K562 (cell line): ENCODE measurements at regions not wholly inside any gene's neighbourhood (a gene's known extent, or its start where the extent isn't known, plus 50 kb on each side); places are given as distances from the start of the nearest gene placed in this dataset.
A peak's percentile ranks its signal among the peaks of the same experiment; 100 is the strongest.

Source experiments
- BCLAF1 ChIP-seq, 2 experiments: fragments of 450-650 bp in 1 of 2; IDR thresholded peaks; 2 replicates each; pipeline ENCODE4 v1.6.1; 2011 to 2017; ENCODE audit warnings: low read depth in 2 of 2, antibody characterized with exemption in 1 of 2, borderline replicate concordance in 1 of 2, low read length in 1 of 2, mild to moderate bottlenecking in 1 of 2, mixed read lengths in 1 of 2; ENCODE audit not compliant: control insufficient read depth in 1 of 2
- CCAR2 ChIP-seq: fragments of 200-400 bp; formaldehyde crosslinking; IDR thresholded peaks from 2 replicates; pipeline ENCODE4 v1.6.1; 2017; ENCODE audit warnings: mild to moderate bottlenecking, low read depth, low read length
- CGGBP1 ChIP-seq: fragments of 250-450 bp; sonication (Bioruptor Pico); IDR thresholded peaks from 2 replicates; pipeline ENCODE4 v1.9.0; 2021; ENCODE audit warnings: mild to moderate bottlenecking
- DIDO1 ChIP-seq: fragments of 450-650 bp; IDR thresholded peaks from 2 replicates; pipeline ENCODE4 v1.6.1; 2016; ENCODE audit warnings: low read depth, missing biosample characterization, missing genetic modification characterization
- ETS1 ChIP-seq: conservative IDR thresholded peaks from 2 replicates; pipeline ENCODE4 v1.6.1; 2011; ENCODE audit warnings: low read depth, mild to moderate bottlenecking, low read length; ENCODE audit not compliant: control insufficient read depth
- ETV1 ChIP-seq: fragments of 450-650 bp; conservative IDR thresholded peaks from 2 replicates; pipeline ENCODE4 v1.6.1; 2016; ENCODE audit warnings: missing genetic modification characterization, control low read depth, low read depth, missing compliant biosample characterization
- HDAC1 ChIP-seq, 2 experiments: fragments of 450-650 bp; IDR thresholded peaks; 2 replicates each; pipeline ENCODE4 v1.6.1; 2016 to 2017; ENCODE audit warnings: inconsistent platforms in 1 of 2, mild to moderate bottlenecking in 1 of 2, moderate library complexity in 1 of 2
- KHSRP ChIP-seq: fragments of 450-650 bp; IDR thresholded peaks from 2 replicates; pipeline ENCODE4 v1.6.1; 2017
- MIER1 ChIP-seq: fragments of 450-650 bp; IDR thresholded peaks from 2 replicates; pipeline ENCODE4 v1.6.1; 2016; ENCODE audit warnings: antibody characterized with exemption, mild to moderate bottlenecking, low read depth
- MTA1 ChIP-seq: fragments of 450-650 bp; IDR thresholded peaks from 2 replicates; pipeline ENCODE4 v1.6.1; 2017; ENCODE audit warnings: borderline replicate concordance
- PTTG1 ChIP-seq: fragments of 450-650 bp; IDR thresholded peaks from 2 replicates; pipeline ENCODE4 v1.6.1; 2016; ENCODE audit warnings: low read depth, mild to moderate bottlenecking, missing genetic modification characterization, missing compliant biosample characterization
- RBM34 ChIP-seq: fragments of 200-400 bp; formaldehyde crosslinking; IDR thresholded peaks from 2 replicates; pipeline ENCODE4 v1.6.1; 2018; ENCODE audit warnings: low read length, borderline replicate concordance; ENCODE audit not compliant: insufficient read depth
- XRCC3 ChIP-seq: fragments of 450-650 bp; IDR thresholded peaks from 2 replicates; pipeline ENCODE4 v1.6.1; 2017; ENCODE audit warnings: mild to moderate bottlenecking, moderate library complexity
- ZC3H4 ChIP-seq: sonication (generic); formaldehyde crosslinking; IDR thresholded peaks from 2 replicates; pipeline ENCODE4 v1.9.0; 2021; ENCODE audit warnings: missing genetic modification reagents, borderline replicate concordance
- ZKSCAN8 ChIP-seq: fragments of 200-800 bp; sonication (Bioruptor generic); IDR thresholded peaks from 2 replicates; pipeline ENCODE4 v1.6.1; 2016; ENCODE audit warnings: missing genetic modification characterization, missing compliant biosample characterization
- ZNF274 ChIP-seq: IDR thresholded peaks from 2 replicates; pipeline ENCODE4 v1.6.1; 2011; ENCODE audit warnings: low read depth, mild to moderate bottlenecking, low read length, moderate library complexity, borderline replicate concordance
- ZNF785 ChIP-seq: fragments of 250-450 bp; sonication (Bioruptor Pico); IDR thresholded peaks from 2 replicates; pipeline ENCODE4 v1.4.0; 2020; ENCODE audit warnings: mild to moderate bottlenecking
- TF ChIP-seq, protein P1 (sequence below), 2 experiments: fragments of 450-650 bp; conservative IDR thresholded peaks; 2 replicates each; pipeline ENCODE4 v1.6.1; 2017; ENCODE audit warnings: mild to moderate bottlenecking in 2 of 2, moderate library complexity in 2 of 2
- TF ChIP-seq, protein P2 (sequence below): sonication (generic); formaldehyde crosslinking; IDR thresholded peaks from 2 replicates; pipeline ENCODE4 v1.8.0; 2022; ENCODE audit warnings: mild to moderate bottlenecking, missing genetic modification reagents
- TF ChIP-seq, protein P3 (sequence below): sonication (generic); formaldehyde crosslinking; IDR thresholded peaks from 2 replicates; pipeline ENCODE4 v1.8.1; 2023; ENCODE audit warnings: mild to moderate bottlenecking, missing genetic modification reagents

DNA sequence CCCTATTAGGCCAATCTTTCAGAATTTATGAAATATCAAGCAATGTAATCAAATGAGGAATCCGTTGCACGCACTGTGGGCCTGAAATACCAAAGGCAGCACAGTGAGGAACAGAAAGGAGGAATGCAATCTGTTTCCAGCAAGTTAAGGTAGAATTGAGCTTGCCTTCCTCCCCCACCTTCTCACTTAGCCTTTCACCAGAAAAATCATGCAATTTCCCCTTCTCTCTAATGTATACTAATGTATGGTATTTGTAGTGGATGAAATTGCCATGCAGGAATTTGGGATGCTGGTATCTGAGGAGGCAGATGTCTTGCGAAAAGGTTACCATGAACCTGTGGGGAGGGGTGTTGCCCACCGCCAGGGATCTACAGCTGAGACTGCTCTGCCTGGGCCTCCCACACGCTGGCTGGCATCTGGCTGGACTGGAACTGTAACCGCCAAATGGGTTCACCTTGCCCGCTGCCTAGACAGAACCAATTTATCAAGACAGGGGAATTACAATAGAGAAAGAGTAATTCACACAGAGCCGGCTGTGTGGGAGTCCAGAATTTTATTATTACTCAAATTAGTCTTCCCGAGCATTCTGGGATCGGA, 222.4 kb upstream of the MYLIP start (continued):
- TF ChIP-seq, protein P1, sequence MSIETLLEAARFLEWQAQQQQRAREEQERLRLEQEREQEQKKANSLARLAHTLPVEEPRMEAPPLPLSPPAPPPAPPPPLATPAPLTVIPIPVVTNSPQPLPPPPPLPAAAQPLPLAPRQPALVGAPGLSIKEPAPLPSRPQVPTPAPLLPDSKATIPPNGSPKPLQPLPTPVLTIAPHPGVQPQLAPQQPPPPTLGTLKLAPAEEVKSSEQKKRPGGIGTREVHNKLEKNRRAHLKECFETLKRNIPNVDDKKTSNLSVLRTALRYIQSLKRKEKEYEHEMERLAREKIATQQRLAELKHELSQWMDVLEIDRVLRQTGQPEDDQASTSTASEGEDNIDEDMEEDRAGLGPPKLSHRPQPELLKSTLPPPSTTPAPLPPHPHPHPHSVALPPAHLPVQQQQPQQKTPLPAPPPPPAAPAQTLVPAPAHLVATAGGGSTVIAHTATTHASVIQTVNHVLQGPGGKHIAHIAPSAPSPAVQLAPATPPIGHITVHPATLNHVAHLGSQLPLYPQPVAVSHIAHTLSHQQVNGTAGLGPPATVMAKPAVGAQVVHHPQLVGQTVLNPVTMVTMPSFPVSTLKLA (conservative IDR thresholded peaks at IDR 0.05): no peak
- TF ChIP-seq ZKSCAN8 (CRISPR knock-in tag) (no peak), XRCC3 (no peak), HDAC1 (IDR thresholded peaks at IDR 0.05) (no peak), MIER1 (no peak), RBM34 (no peak), BCLAF1 (IDR thresholded peaks at IDR 0.05; ENCODE audit: borderline replicate concordance in 1 of 2, control insufficient read depth in 1 of 2, low read depth in 2 of 2, low read length in 1 of 2) (no peak), CGGBP1 (CRISPR knock-in tag) (no peak), MTA1 (no peak), ZC3H4 (no peak), ZNF785 (no peak), KHSRP (no peak), ETV1 (tag) (no peak), DIDO1 (tag) (peak; percentile 36; the same call in 1 of the 2 replicates), ZNF274 (no peak), PTTG1 (tag) (no peak), ETS1 (no peak), CCAR2 (no peak)
- TF ChIP-seq, protein P2, sequence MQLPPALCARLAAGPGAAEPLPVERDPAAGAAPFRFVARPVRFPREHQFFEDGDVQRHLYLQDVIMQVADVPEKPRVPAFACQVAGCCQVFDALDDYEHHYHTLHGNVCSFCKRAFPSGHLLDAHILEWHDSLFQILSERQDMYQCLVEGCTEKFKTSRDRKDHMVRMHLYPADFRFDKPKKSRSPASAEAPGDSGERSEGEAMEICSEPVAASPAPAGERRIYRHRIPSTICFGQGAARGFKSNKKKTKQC (CRISPR knock-in tag): no peak
- TF ChIP-seq, protein P3, sequence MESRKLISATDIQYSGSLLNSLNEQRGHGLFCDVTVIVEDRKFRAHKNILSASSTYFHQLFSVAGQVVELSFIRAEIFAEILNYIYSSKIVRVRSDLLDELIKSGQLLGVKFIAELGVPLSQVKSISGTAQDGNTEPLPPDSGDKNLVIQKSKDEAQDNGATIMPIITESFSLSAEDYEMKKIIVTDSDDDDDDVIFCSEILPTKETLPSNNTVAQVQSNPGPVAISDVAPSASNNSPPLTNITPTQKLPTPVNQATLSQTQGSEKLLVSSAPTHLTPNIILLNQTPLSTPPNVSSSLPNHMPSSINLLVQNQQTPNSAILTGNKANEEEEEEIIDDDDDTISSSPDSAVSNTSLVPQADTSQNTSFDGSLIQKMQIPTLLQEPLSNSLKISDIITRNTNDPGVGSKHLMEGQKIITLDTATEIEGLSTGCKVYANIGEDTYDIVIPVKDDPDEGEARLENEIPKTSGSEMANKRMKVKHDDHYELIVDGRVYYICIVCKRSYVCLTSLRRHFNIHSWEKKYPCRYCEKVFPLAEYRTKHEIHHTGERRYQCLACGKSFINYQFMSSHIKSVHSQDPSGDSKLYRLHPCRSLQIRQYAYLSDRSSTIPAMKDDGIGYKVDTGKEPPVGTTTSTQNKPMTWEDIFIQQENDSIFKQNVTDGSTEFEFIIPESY (CRISPR knock-in tag): peak; percentile 60
